ENCODE measurements at regions not wholly inside any gene's neighbourhood (a gene's known extent, or its start where the extent isn't known, plus 50 kb on each side); places are given as distances from the start of the nearest gene placed in this dataset.

DNA sequence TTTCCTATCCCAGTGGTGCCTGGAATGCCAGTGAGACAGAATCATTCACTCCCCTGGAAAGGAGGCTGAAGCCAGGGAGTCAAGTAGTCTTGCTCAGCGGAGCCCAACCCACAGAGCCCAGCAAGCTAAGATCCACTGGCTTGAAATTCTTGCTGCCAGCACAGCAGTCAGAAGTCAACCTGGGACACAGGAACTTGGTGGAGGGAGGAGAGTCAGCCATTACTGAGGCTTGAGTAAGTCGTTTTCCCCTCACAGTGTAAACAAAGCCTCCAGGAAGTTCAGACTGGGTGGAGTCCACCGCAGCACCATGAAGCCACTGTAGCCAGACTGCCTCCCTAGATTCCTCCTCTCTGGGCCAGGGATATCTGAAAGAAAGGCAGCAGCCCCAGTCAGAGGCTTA lies 283.2 kb upstream of the CPEB2 start:
- no peak for TF ChIP-seq EZH2phosphoT487 (IDR thresholded peaks at IDR 0.05; ENCODE audit: borderline replicate concordance, low read length)
- TF ChIP-seq, protein P1, sequence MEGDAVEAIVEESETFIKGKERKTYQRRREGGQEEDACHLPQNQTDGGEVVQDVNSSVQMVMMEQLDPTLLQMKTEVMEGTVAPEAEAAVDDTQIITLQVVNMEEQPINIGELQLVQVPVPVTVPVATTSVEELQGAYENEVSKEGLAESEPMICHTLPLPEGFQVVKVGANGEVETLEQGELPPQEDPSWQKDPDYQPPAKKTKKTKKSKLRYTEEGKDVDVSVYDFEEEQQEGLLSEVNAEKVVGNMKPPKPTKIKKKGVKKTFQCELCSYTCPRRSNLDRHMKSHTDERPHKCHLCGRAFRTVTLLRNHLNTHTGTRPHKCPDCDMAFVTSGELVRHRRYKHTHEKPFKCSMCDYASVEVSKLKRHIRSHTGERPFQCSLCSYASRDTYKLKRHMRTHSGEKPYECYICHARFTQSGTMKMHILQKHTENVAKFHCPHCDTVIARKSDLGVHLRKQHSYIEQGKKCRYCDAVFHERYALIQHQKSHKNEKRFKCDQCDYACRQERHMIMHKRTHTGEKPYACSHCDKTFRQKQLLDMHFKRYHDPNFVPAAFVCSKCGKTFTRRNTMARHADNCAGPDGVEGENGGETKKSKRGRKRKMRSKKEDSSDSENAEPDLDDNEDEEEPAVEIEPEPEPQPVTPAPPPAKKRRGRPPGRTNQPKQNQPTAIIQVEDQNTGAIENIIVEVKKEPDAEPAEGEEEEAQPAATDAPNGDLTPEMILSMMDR (conservative IDR thresholded peaks at IDR 0.05; ENCODE audit: low read depth, low read length), result no peak
- TF ChIP-seq EZH2 (IDR thresholded peaks at IDR 0.05; ENCODE audit: low read length, unreplicated experiment), result no peak
- Histone ChIP-seq H3K4me3 (ENCODE audit: low read length) (no peak overlapping the region), H3K4me2 (ENCODE audit: low read length) (peak overlapping the region; percentile 34), H2AFZ (ENCODE audit: low read length) (peak overlapping the region; percentile 55), H4K20me1 (ENCODE audit: low read length) (no peaks in the 10 kb centered on the region), H3K27ac (ENCODE audit: low read length) (peak overlapping the region; percentile 72), H3K4me1 (ENCODE audit: insufficient read depth, low read length) (peaks cover 18% of the 10 kb centered on the region), H3K9me2 (replicated peaks; ENCODE audit: low read length) (no peaks in the 10 kb centered on the region), H3K9ac (ENCODE audit: low read length) (no peak overlapping the region; the same call in 1 of the 2 replicates), H3F3A (ENCODE audit: low read length, unreplicated experiment) (no peaks in the 10 kb centered on the region), H3K9me3 (ENCODE audit: low read length) (no peaks in the 10 kb centered on the region), H3K36me3 (ENCODE audit: low read depth, low read length) (no peaks in the 10 kb centered on the region), H3K27me3 (ENCODE audit: low read length) (no peaks in the 10 kb centered on the region), H3K79me2 (ENCODE audit: low read length) (no peaks in the 10 kb centered on the region)
- CTCF ChIA-PET, result interaction anchor here (0.6 kb wide), 1 partner anchor 289 kb away, joined by 3 read pairs; no protein-coding TSS in a partner anchor
- POLR2A ChIA-PET (ENCODE audit: unreplicated experiment), result no interaction called here
- no TSS peak for BruUV-seq (replicated peaks)
- intact Hi-C loops (cut with micrococcal nuclease), result no loop called here
- ATAC-seq, result peak; percentile 98
- DNase-seq, result peak; percentile 78

DNA sequence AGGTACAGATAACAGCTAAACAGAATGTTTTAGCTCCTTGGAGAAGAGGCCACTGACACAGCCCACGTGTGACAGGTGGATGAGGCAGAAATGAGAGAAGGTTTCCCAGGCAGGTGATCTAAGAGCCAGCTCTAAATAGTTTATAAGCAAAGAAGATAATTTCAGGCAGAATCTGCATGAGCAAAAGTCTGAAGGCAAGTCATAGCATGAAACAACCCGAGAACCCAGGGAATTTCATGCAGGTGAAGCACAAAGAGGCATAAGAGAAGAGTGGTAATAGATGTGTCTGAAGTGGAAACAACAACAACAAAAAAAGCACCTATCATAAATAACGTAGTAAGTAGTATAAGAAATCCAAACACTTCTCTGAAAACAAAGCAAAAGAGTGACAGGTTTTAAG lies 275.8 kb upstream of the CPEB2 start:
- no peak for DNase-seq
- Histone ChIP-seq H3K9me3 (ENCODE audit: low read length) (no peaks in the 10 kb centered on the region), H3K27me3 (ENCODE audit: low read length) (no peaks in the 10 kb centered on the region), H3K4me1 (ENCODE audit: insufficient read depth, low read length) (peaks cover 12% of the 10 kb centered on the region), H3K4me2 (ENCODE audit: low read length) (peak overlapping the region; percentile 78), H3K79me2 (ENCODE audit: low read length) (no peaks in the 10 kb centered on the region), H3K36me3 (ENCODE audit: low read depth, low read length) (no peaks in the 10 kb centered on the region), H3K9ac (ENCODE audit: low read length) (peak overlapping the region; percentile 49), H3F3A (ENCODE audit: low read length, unreplicated experiment) (no peaks in the 10 kb centered on the region), H2AFZ (ENCODE audit: low read length) (peak overlapping the region; percentile 60; the same call in 1 of the 2 replicates), H3K4me3 (ENCODE audit: low read length) (peak overlapping the region; percentile 40; the same call in 1 of the 2 replicates), H3K27ac (ENCODE audit: low read length) (peak overlapping the region; percentile 89), H3K9me2 (replicated peaks; ENCODE audit: low read length) (no peaks in the 10 kb centered on the region), H4K20me1 (ENCODE audit: low read length) (no peaks in the 10 kb centered on the region)
- ChIA-PET CTCF (no interaction called here), POLR2A (ENCODE audit: unreplicated experiment) (no interaction called here)
- intact Hi-C loops (cut with micrococcal nuclease), result loop anchor here (10.0 kb wide), 1 partner anchor 1072 kb away; no protein-coding TSS in a partner anchor
- no peak; the same call in 1 of the 2 replicates for ATAC-seq
- BruUV-seq (replicated peaks), result no TSS peak
- TF ChIP-seq EZH2 (IDR thresholded peaks at IDR 0.05; ENCODE audit: low read length, unreplicated experiment), result no peak
- TF ChIP-seq EZH2phosphoT487 (IDR thresholded peaks at IDR 0.05; ENCODE audit: borderline replicate concordance, low read length), result no peak
- TF ChIP-seq, protein P1 (conservative IDR thresholded peaks at IDR 0.05; ENCODE audit: low read depth, low read length), result no peak

DNA sequence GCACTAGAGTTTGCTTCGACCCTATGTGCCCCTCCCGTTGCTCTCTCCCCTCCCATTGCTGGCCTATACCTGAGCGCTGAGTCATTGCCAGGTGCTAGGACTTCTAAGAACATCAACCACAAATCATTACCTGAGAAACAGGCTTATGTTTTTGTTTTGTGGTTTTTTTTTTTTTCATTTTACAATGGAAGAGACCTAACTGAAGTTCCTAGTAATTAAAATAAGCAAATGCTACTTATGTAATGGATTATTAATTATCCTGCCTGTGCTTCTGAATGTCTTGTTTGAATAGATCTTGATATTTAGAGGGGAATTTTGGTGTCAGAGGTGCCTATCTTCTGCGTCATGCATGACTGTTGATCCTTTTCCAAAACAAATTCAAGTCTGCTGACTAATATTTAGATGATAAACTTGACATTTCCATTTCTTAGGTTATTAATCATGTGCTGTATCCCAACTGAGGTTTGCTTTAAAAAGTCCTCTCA lies 275.4 kb upstream of the CPEB2 start:
- peaks cover 12% of the 10 kb centered on the region for H3K4me1 ChIP-seq (ENCODE audit: insufficient read depth, low read length)
- ATAC-seq, result peak; percentile 76
- DNase-seq, result peak; percentile 82
- H3K4me3 ChIP-seq (ENCODE audit: low read length), result peak overlapping the region; percentile 40; the same call in 1 of the 2 replicates
- peak overlapping the region; percentile 60; the same call in 1 of the 2 replicates for H2AFZ ChIP-seq (ENCODE audit: low read length)
- ChIA-PET POLR2A (ENCODE audit: unreplicated experiment) (no interaction called here), CTCF (no interaction called here)
- peak overlapping the region; percentile 49 for H3K9ac ChIP-seq (ENCODE audit: low read length)
- BruUV-seq (replicated peaks), result no TSS peak
- H3K36me3 ChIP-seq (ENCODE audit: low read depth, low read length), result no peaks in the 10 kb centered on the region
- intact Hi-C loops (cut with micrococcal nuclease), result loop anchor here (10.0 kb wide), 1 partner anchor 1072 kb away; no protein-coding TSS in a partner anchor
- H3K27ac ChIP-seq (ENCODE audit: low read length), result peak overlapping the region; percentile 89
- TF ChIP-seq, protein P1 (conservative IDR thresholded peaks at IDR 0.05; ENCODE audit: low read depth, low read length), result no peak
- TF ChIP-seq EZH2 (IDR thresholded peaks at IDR 0.05; ENCODE audit: low read length, unreplicated experiment), result no peak
- TF ChIP-seq EZH2phosphoT487 (IDR thresholded peaks at IDR 0.05; ENCODE audit: borderline replicate concordance, low read length), result no peak
- H3K4me2 ChIP-seq (ENCODE audit: low read length), result peak overlapping the region; percentile 78
- no peaks in the 10 kb centered on the region for H3K9me3 ChIP-seq (ENCODE audit: low read length)
- H3F3A ChIP-seq (ENCODE audit: low read length, unreplicated experiment), result no peaks in the 10 kb centered on the region
- no peaks in the 10 kb centered on the region for H3K79me2 ChIP-seq (ENCODE audit: low read length)
- H4K20me1 ChIP-seq (ENCODE audit: low read length), result no peaks in the 10 kb centered on the region
- H3K27me3 ChIP-seq (ENCODE audit: low read length), result no peaks in the 10 kb centered on the region
- no peaks in the 10 kb centered on the region for H3K9me2 ChIP-seq (replicated peaks; ENCODE audit: low read length)
